GM20000 (cell line): ENCODE measurements at regions not wholly inside any gene's neighbourhood (a gene's known extent, or its start where the extent isn't known, plus 50 kb on each side); places are given as distances from the start of the nearest gene placed in this dataset.

ENCODE experiments used
- DNase-seq: peaks from one replicate; pipeline ENCODE4 v3.0.0; 2012; ENCODE audit warnings: low spot score
- TF ChIP-seq, protein P1 (sequence below): IDR thresholded peaks from 2 replicates; pipeline ENCODE4 v1.5.1; 2012; ENCODE audit warnings: mild to moderate bottlenecking, control low read depth; ENCODE audit errors: extremely low read depth, missing control alignments

GRCh38 chrX:25805744-25806143, 332.4 kb upstream of the MAGEB18 start:
- TF ChIP-seq, protein P1, sequence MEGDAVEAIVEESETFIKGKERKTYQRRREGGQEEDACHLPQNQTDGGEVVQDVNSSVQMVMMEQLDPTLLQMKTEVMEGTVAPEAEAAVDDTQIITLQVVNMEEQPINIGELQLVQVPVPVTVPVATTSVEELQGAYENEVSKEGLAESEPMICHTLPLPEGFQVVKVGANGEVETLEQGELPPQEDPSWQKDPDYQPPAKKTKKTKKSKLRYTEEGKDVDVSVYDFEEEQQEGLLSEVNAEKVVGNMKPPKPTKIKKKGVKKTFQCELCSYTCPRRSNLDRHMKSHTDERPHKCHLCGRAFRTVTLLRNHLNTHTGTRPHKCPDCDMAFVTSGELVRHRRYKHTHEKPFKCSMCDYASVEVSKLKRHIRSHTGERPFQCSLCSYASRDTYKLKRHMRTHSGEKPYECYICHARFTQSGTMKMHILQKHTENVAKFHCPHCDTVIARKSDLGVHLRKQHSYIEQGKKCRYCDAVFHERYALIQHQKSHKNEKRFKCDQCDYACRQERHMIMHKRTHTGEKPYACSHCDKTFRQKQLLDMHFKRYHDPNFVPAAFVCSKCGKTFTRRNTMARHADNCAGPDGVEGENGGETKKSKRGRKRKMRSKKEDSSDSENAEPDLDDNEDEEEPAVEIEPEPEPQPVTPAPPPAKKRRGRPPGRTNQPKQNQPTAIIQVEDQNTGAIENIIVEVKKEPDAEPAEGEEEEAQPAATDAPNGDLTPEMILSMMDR, result no peak
- no peak for DNase-seq

DNA sequence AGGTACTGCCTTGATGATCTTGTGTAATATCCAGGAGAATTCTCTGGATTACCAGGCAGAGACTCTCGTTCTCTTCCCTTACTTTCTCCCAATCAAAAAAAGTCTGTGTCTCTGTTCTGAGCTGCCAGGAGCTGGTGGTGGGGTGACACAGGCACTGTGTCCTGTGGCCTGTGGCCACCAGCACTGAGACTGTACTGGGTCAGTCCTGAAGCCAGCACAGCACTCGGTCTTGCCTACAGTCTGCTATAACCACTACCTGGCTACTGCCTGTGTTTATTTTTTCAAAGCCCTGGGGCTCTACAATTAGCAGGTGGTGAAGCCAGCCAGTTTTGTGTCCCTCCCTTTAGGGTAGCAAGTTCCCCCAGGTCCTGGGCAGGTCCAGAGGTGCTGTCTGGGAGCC, 331.1 kb upstream of the MAGEB18 start:
- TF ChIP-seq, protein P1, result no peak
- DNase-seq, result no peak

DNA sequence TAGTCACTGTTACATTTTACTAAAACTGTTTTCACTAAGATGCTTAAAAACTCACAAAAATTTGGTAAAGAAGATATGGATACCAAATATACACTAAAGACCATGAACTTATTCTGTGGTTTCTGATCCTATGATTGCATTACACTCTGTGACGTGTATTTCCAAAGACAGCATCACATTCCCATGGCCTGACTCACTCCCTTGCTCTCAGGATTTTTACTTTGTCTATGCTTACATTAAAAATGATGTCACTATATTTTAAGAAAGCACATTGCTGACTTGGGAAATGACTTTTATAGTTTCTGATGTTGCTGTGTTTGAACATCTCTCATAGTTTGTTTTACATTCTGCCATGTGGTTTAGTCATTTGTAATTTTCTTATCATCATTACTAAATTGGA, 327.9 kb upstream of the MAGEB18 start:
- TF ChIP-seq, protein P1, result no peak
- no peak for DNase-seq

- DNase-seq, result no peak
- TF ChIP-seq, protein P1, result no peak
Observed at GRCh38 chrX:25819879-25820278, 318.3 kb upstream of the MAGEB18 start.

- no peak for DNase-seq
- TF ChIP-seq, protein P1, result no peak
Observed at GRCh38 chrX:25851141-25851540, 287.0 kb upstream of the MAGEB18 start.

GRCh38 chrX:25853002-25853479, 285.1 kb upstream of the MAGEB18 start:
- TF ChIP-seq, protein P1, result no peak
- no peak for DNase-seq

- TF ChIP-seq, protein P1, result no peak
- DNase-seq, result no peak
Observed at GRCh38 chrX:25858273-25858880, 279.8 kb upstream of the MAGEB18 start.
